ENCODE measurements at regions not wholly inside any gene's neighbourhood (a gene's known extent, or its start where the extent isn't known, plus 50 kb on each side); places are given as distances from the start of the nearest gene placed in this dataset.

GRCh38 chr13:91284335-91284734 lies 63.2 kb upstream of the MIR17HG start:
- Histone ChIP-seq H3K4me3 (replicated peaks; ENCODE audit: insufficient read depth, low read length) (no peak overlapping the region), H3K27me3 (ENCODE audit: insufficient read depth, poor library complexity, severe bottlenecking) (no peaks in the 10 kb centered on the region), H3K27ac (replicated peaks) (no peak overlapping the region)
- TF ChIP-seq REST (IDR thresholded peaks at IDR 0.05; ENCODE audit: insufficient replicate concordance, low read depth) (no peak), SPI1 (IDR thresholded peaks at IDR 0.05; ENCODE audit: borderline replicate concordance, low read depth) (no peak), CTCF (IDR thresholded peaks at IDR 0.05; ENCODE audit: insufficient read depth, low read length) (no peak), GABPA (IDR thresholded peaks at IDR 0.05; ENCODE audit: low read depth) (no peak), POLR2AphosphoS5 (IDR thresholded peaks at IDR 0.05; ENCODE audit: low read depth) (no peak)
- no peak for DNase-seq (ENCODE audit: low read depth in 1 of 2, low spot score in 1 of 2)

GRCh38 chr13:91286317-91286716 lies 61.2 kb upstream of the MIR17HG start:
- H3K4me3 ChIP-seq (replicated peaks; ENCODE audit: insufficient read depth, low read length), result no peak overlapping the region
- TF ChIP-seq GABPA (IDR thresholded peaks at IDR 0.05; ENCODE audit: low read depth) (no peak), SPI1 (IDR thresholded peaks at IDR 0.05; ENCODE audit: borderline replicate concordance, low read depth) (no peak), CTCF (IDR thresholded peaks at IDR 0.05; ENCODE audit: insufficient read depth, low read length) (no peak), REST (IDR thresholded peaks at IDR 0.05; ENCODE audit: insufficient replicate concordance, low read depth) (no peak), POLR2AphosphoS5 (IDR thresholded peaks at IDR 0.05; ENCODE audit: low read depth) (no peak)
- DNase-seq (ENCODE audit: low read depth in 1 of 2, low spot score in 1 of 2), result no peak
- no peaks in the 10 kb centered on the region for H3K27me3 ChIP-seq (ENCODE audit: insufficient read depth, poor library complexity, severe bottlenecking)
- H3K27ac ChIP-seq (replicated peaks), result no peak overlapping the region

GRCh38 chr13:91291078-91291477 lies 56.4 kb upstream of the MIR17HG start:
- TF ChIP-seq CTCF (IDR thresholded peaks at IDR 0.05; ENCODE audit: insufficient read depth, low read length) (no peak), GABPA (IDR thresholded peaks at IDR 0.05; ENCODE audit: low read depth) (no peak), REST (IDR thresholded peaks at IDR 0.05; ENCODE audit: insufficient replicate concordance, low read depth) (no peak), SPI1 (IDR thresholded peaks at IDR 0.05; ENCODE audit: borderline replicate concordance, low read depth) (no peak), POLR2AphosphoS5 (IDR thresholded peaks at IDR 0.05; ENCODE audit: low read depth) (no peak)
- DNase-seq (ENCODE audit: low read depth in 1 of 2, low spot score in 1 of 2), result no peak
- no peaks in the 10 kb centered on the region for H3K27me3 ChIP-seq (ENCODE audit: insufficient read depth, poor library complexity, severe bottlenecking)

More at GRCh38 chr13:91291078-91291477, 56.4 kb upstream of the MIR17HG start:
- H3K4me3 ChIP-seq (replicated peaks; ENCODE audit: insufficient read depth, low read length), result no peak overlapping the region
- no peak overlapping the region for H3K27ac ChIP-seq (replicated peaks)
